Activated CD4-positive, alpha-beta T cell treated with anti-CD3 and anti-CD28 coated beads, Interleukin-2, amount 50 U/mL, for 16 hours (primary cell): ENCODE measurements at regions not wholly inside any gene's neighbourhood (a gene's known extent, or its start where the extent isn't known, plus 50 kb on each side); places are given as distances from the start of the nearest gene placed in this dataset.
"Not testable (repeated sequence)": the region's sequence is repeated elsewhere in the genome, so short reads cannot be mapped to it uniquely, and the experiment has no call there.

Source experiments
- DNase-seq: peaks from one replicate; pipeline ENCODE4 v3.0.0-alpha.2; 2020

GRCh38 chr11:19430346-19430745 lies 189.6 kb upstream of the E2F8 start:
- DNase-seq = no peak

- DNase-seq = no peak
Measured at GRCh38 chr11:19429108-19429760, 188.5 kb upstream of the E2F8 start.

- DNase-seq = no peak
Measured at GRCh38 chr11:19428206-19429002, 187.7 kb upstream of the E2F8 start.

GRCh38 chr11:19426756-19427403 lies 186.1 kb upstream of the E2F8 start:
- no peak for DNase-seq

GRCh38 chr11:19426011-19426755 lies 185.4 kb upstream of the E2F8 start:
- DNase-seq = no peak

GRCh38 chr11:19422276-19422675 lies 181.5 kb upstream of the E2F8 start:
- DNase-seq = no peak

GRCh38 chr11:19420868-19421533 lies 180.3 kb upstream of the E2F8 start:
- DNase-seq = no peak

GRCh38 chr11:19419808-19420207 lies 179.1 kb upstream of the E2F8 start:
- DNase-seq = no peak

GRCh38 chr11:19419021-19419750 lies 178.4 kb upstream of the E2F8 start:
- no peak for DNase-seq

- DNase-seq = no peak
Measured at GRCh38 chr11:19418221-19418620, 177.5 kb upstream of the E2F8 start.

- DNase-seq = not testable (repeated sequence)
Measured at GRCh38 chr11:19412070-19412469, 171.3 kb upstream of the E2F8 start.

- DNase-seq = no peak
Measured at GRCh38 chr11:19410032-19410431, 169.3 kb upstream of the E2F8 start.

GRCh38 chr11:19409307-19409706 lies 168.6 kb upstream of the E2F8 start:
- no peak for DNase-seq

GRCh38 chr11:19407677-19408270 lies 167.0 kb upstream of the E2F8 start:
- no peak for DNase-seq

- no peak for DNase-seq
Measured at GRCh38 chr11:19405966-19406365, 165.2 kb upstream of the E2F8 start.

GRCh38 chr11:19404787-19405186 lies 164.0 kb upstream of the E2F8 start:
- no peak for DNase-seq

- no peak for DNase-seq
Measured at GRCh38 chr11:19403196-19403895, 162.6 kb upstream of the E2F8 start.

- no peak for DNase-seq
Measured at GRCh38 chr11:19400296-19400695, 159.6 kb upstream of the E2F8 start.

GRCh38 chr11:19398772-19399527 lies 158.2 kb upstream of the E2F8 start:
- DNase-seq = no peak

- DNase-seq = no peak
Measured at GRCh38 chr11:19398273-19398672, 157.5 kb upstream of the E2F8 start.
